DOHH2 (cell line): ENCODE measurements at regions not wholly inside any gene's neighbourhood (a gene's known extent, or its start where the extent isn't known, plus 50 kb on each side); places are given as distances from the start of the nearest gene placed in this dataset.

Source experiments
- H3F3A ChIP-seq: fragments of 200-600 bp; sonication (generic), shearing (Covaris generic); 2 replicates; pipeline ENCODE4 v1.6.0; 2016; ENCODE audit warnings: antibody characterized with exemption, mild to moderate bottlenecking; ENCODE audit not compliant: control insufficient read depth, insufficient read depth
- H3K27ac ChIP-seq: fragments of 200-600 bp; sonication (generic); 2 replicates; pipeline ENCODE4 v1.5.1; 2014; ENCODE audit warnings: low read depth, mild to moderate bottlenecking, low read length, moderate library complexity
- H3K27me3 ChIP-seq: fragments of 200-600 bp; sonication (generic); 2 replicates; pipeline ENCODE4 v1.6.1; 2014; ENCODE audit warnings: mild to moderate bottlenecking, low read length, mixed read lengths; ENCODE audit not compliant: control insufficient read depth
- H3K36me3 ChIP-seq: fragments of 200-600 bp; sonication (generic); 2 replicates; pipeline ENCODE4 v1.6.1; 2014; ENCODE audit warnings: mild to moderate bottlenecking, low read length, moderate library complexity, mixed read lengths; ENCODE audit not compliant: control insufficient read depth
- H3K4me1 ChIP-seq: fragments of 200-600 bp; sonication (generic); 2 replicates; pipeline ENCODE4 v1.6.1; 2014; ENCODE audit warnings: mild to moderate bottlenecking, low read length, mixed read lengths; ENCODE audit not compliant: control insufficient read depth
- H3K4me2 ChIP-seq: fragments of 200-600 bp; sonication (generic); 2 replicates; pipeline ENCODE4 v1.6.0; 2014; ENCODE audit warnings: mild to moderate bottlenecking, low read length, moderate library complexity
- H3K4me3 ChIP-seq: fragments of 200-600 bp; sonication (generic); 2 replicates; pipeline ENCODE4 v1.5.1; 2014; ENCODE audit warnings: mild to moderate bottlenecking, low read length, mixed read lengths
- H3K79me2 ChIP-seq: fragments of 200-600 bp; sonication (generic); 2 replicates; pipeline ENCODE4 v1.6.1; 2014; ENCODE audit warnings: mild to moderate bottlenecking, low read length, mixed read lengths; ENCODE audit not compliant: control insufficient read depth
- H3K9me2 ChIP-seq: fragments of 200-600 bp; sonication (generic); replicated peaks from 2 replicates; pipeline ENCODE4 v1.6.1; 2014; ENCODE audit warnings: mild to moderate bottlenecking, low read length, mixed read lengths; ENCODE audit not compliant: control insufficient read depth
- H3K9me3 ChIP-seq: fragments of 200-600 bp; sonication (generic); 2 replicates; pipeline ENCODE4 v1.6.1; 2014; ENCODE audit warnings: antibody characterized with exemption, low read length, mixed read lengths; ENCODE audit not compliant: control insufficient read depth, insufficient read depth
- H4K20me1 ChIP-seq: fragments of 200-600 bp; sonication (generic); 2 replicates; pipeline ENCODE4 v1.6.0; 2014; ENCODE audit warnings: low read depth, mild to moderate bottlenecking, antibody characterized with exemption, low read length, moderate library complexity; ENCODE audit not compliant: control insufficient read depth, insufficient read depth
- CTCF ChIP-seq: fragments of 200-600 bp; sonication (generic); IDR thresholded peaks from one replicate; pipeline ENCODE4 v1.5.1; 2014; ENCODE audit warnings: antibody characterized with exemption, mild to moderate bottlenecking, low read depth, low read length; ENCODE audit not compliant: poor library complexity, severe bottlenecking
- EZH2phosphoT487 ChIP-seq: fragments of 200-600 bp; sonication (generic); IDR thresholded peaks from 2 replicates; pipeline ENCODE4 v1.6.1; 2017; ENCODE audit warnings: borderline replicate concordance, mild to moderate bottlenecking, antibody characterized with exemption, low read length, moderate library complexity, mixed read lengths

DNA sequence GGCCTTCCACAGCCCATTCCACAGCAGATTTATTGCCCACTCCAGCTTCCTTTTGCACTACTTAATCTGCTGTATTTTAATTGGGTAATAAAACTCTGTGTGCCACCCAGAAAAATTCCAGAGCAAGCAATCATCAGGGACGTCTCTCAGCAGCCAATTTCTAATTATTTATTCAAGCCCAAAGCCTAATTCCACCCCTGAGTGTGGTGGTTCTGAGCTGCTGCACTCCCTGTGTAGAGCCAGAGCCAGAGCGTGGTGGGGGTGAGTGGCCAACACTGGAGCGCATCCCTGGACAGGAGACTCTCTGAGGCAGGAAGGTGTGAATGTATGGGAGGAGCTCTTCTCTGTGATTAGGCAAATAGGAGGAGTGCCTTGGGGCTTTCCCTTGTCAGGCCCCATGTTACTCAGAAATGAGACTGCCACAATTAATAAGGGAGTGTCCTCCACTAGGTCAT lies 66.1 kb downstream of the CD24 start:
- no peaks in the 10 kb centered on the region for H3F3A ChIP-seq
- H3K27me3 ChIP-seq = no peaks in the 10 kb centered on the region
- no peaks in the 10 kb centered on the region for H3K79me2 ChIP-seq
- no peaks in the 10 kb centered on the region for H3K4me1 ChIP-seq
- no peak overlapping the region for H3K27ac ChIP-seq
- H3K4me3 ChIP-seq = no peak overlapping the region
- no peaks in the 10 kb centered on the region for H3K36me3 ChIP-seq
- H3K4me2 ChIP-seq = no peak overlapping the region
- no peaks in the 10 kb centered on the region for H3K9me3 ChIP-seq
- H3K9me2 ChIP-seq = no peaks in the 10 kb centered on the region
- TF ChIP-seq CTCF = no peak
- no peak for TF ChIP-seq EZH2phosphoT487
- H4K20me1 ChIP-seq = no peaks in the 10 kb centered on the region

- no peak overlapping the region for H3K4me3 ChIP-seq
These were observed 66.8 kb downstream of the CD24 start for GRCh38 chr6:106907754-106908153.

GRCh38 chr6:106906232-106906631 lies 68.3 kb downstream of the CD24 start:
- Histone ChIP-seq H3K27me3 (no peaks in the 10 kb centered on the region), H3K9me3 (peaks cover 1% of the 10 kb centered on the region; the same call in 1 of the 2 replicates), H3K4me3 (no peak overlapping the region), H3K9me2 (no peaks in the 10 kb centered on the region), H3K4me1 (no peaks in the 10 kb centered on the region), H3F3A (no peaks in the 10 kb centered on the region), H4K20me1 (no peaks in the 10 kb centered on the region), H3K36me3 (no peaks in the 10 kb centered on the region), H3K4me2 (no peak overlapping the region), H3K27ac (no peak overlapping the region), H3K79me2 (no peaks in the 10 kb centered on the region)
- TF ChIP-seq EZH2phosphoT487 = no peak

More at GRCh38 chr6:106907754-106908153, 66.8 kb downstream of the CD24 start:
- no peaks in the 10 kb centered on the region for H3K79me2 ChIP-seq
- no peaks in the 10 kb centered on the region for H3K36me3 ChIP-seq
- no peaks in the 10 kb centered on the region for H3K9me2 ChIP-seq
- no peaks in the 10 kb centered on the region for H3F3A ChIP-seq
- TF ChIP-seq CTCF (no peak), EZH2phosphoT487 (no peak)
- no peaks in the 10 kb centered on the region for H4K20me1 ChIP-seq
- H3K4me1 ChIP-seq = no peaks in the 10 kb centered on the region
- no peaks in the 10 kb centered on the region for H3K9me3 ChIP-seq
- no peak overlapping the region for H3K4me2 ChIP-seq
- H3K27me3 ChIP-seq = no peaks in the 10 kb centered on the region
- H3K27ac ChIP-seq = no peak overlapping the region

DNA sequence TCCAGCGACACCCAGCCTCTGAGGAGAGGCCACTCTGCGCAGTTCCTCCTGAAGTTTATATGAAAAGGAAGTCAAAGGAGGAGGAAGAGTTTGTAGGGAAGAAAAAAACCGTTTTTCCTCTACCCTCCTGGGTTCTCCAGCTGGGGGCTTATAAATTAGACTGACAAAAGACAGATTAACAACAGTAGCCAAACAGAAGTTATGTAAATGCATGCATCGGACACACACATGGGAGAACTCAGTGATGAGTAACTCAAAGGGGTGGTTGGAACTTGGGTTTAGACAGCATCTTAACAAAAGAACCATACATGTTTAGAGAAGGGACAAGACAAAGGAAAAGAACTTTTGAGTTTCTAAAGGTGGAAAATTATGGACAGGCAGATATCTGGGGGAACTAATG lies 71.2 kb downstream of the CD24 start:
- H3K4me3 ChIP-seq = no peak overlapping the region
- H3K9me3 ChIP-seq = peaks cover 4% of the 10 kb centered on the region; the same call in 1 of the 2 replicates
- no peaks in the 10 kb centered on the region for H3K79me2 ChIP-seq
- no peaks in the 10 kb centered on the region for H3K27me3 ChIP-seq
- H3K4me2 ChIP-seq = no peak overlapping the region
- TF ChIP-seq CTCF (no peak), EZH2phosphoT487 (no peak)
- no peaks in the 10 kb centered on the region for H4K20me1 ChIP-seq
- H3K36me3 ChIP-seq = no peaks in the 10 kb centered on the region
- H3F3A ChIP-seq = no peaks in the 10 kb centered on the region
- H3K27ac ChIP-seq = no peak overlapping the region
- no peaks in the 10 kb centered on the region for H3K9me2 ChIP-seq
- no peaks in the 10 kb centered on the region for H3K4me1 ChIP-seq
